ENCODE measurements at regions not wholly inside any gene's neighbourhood (a gene's known extent, or its start where the extent isn't known, plus 50 kb on each side); places are given as distances from the start of the nearest gene placed in this dataset.

DNA sequence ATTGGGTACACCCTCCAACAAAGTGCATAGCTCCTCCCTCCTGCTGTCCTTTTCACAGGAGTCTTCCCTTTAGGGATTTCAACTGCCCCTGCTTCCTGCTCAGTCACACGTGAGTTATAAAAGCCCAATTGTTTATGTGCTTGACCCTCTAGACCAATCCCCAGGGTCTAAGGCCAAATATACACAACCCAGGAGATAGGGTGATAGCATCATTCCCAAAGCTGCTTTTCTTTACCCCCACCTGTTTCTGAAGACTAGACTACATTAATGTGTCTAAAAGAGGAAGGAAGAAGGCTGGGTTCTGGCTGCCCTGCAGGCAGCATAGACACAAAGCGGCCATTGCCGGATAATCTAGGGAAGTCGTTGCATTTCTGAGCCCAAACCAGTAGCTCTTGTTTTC, 526.7 kb upstream of the FRG1 start:
- Histone ChIP-seq H3K4me2 (ENCODE audit: low read length) (no peak overlapping the region), H3K4me1 (ENCODE audit: control insufficient read depth in 1 of 2, insufficient read depth in 2 of 2, low read length in 2 of 2) (no peaks in the 10 kb centered on the region), H3K9ac (ENCODE audit: low read length) (no peak overlapping the region), H4K20me1 (ENCODE audit: insufficient read depth) (no peaks in the 10 kb centered on the region; the same call in 1 of the 2 replicates), H3K27ac (ENCODE audit: low read depth, low read length) (no peak overlapping the region), H3K4me3 (replicated peaks in 1 of 2; ENCODE audit: low read depth in 1 of 2, low read length in 2 of 2) (no peak overlapping the region), H3K36me3 (ENCODE audit: control insufficient read depth in 1 of 2, insufficient read depth in 2 of 2, low read length in 2 of 2) (no peaks in the 10 kb centered on the region), H3K9me3 (ENCODE audit: control insufficient read depth in 1 of 2, insufficient read depth in 1 of 2, low read depth in 1 of 2, low read length in 2 of 2) (no peaks in the 10 kb centered on the region), H2AFZ (ENCODE audit: low read depth, low read length, poor library complexity, severe bottlenecking) (no peak overlapping the region), H3K79me2 (ENCODE audit: insufficient read depth, low read length) (no peaks in the 10 kb centered on the region), H3K9me2 (ENCODE audit: insufficient read depth) (no peaks in the 10 kb centered on the region), H3K27me3 (ENCODE audit: insufficient read depth, low read length) (no peaks in the 10 kb centered on the region)
- ChIA-PET POLR2A (no interaction called here), CTCF (no interaction called here), RAD21 (ENCODE audit: low non-redundant PET in 1 of 2, low total read pairs in 2 of 2, uncharacterized antibody in 2 of 2, unreplicated experiment in 2 of 2) (no interaction called here)
- BruUV-seq (replicated peaks), result no TSS peak
- TF ChIP-seq CTCF (IDR thresholded peaks at IDR 0.05 in 2 of 3, conservative IDR thresholded peaks at IDR 0.05 in 1 of 3; ENCODE audit: borderline replicate concordance in 1 of 3, insufficient read depth in 1 of 3, low read depth in 2 of 3, low read length in 2 of 3), result no peak
- TF ChIP-seq TCF7L2 (IDR thresholded peaks at IDR 0.05; ENCODE audit: borderline replicate concordance, extremely low read depth, insufficient read depth, insufficient read length), result no peak
- TF ChIP-seq ZBTB33 (IDR thresholded peaks at IDR 0.05; ENCODE audit: extremely low read depth, insufficient replicate concordance, low read length), result no peak
- no peak for TF ChIP-seq FOSL1 (IDR thresholded peaks at IDR 0.05; ENCODE audit: low read depth)
- no peak for TF ChIP-seq CBX3 (IDR thresholded peaks at IDR 0.05; ENCODE audit: low read depth)
- no peak for TF ChIP-seq REST (IDR thresholded peaks at IDR 0.05; ENCODE audit: low read depth)
- TF ChIP-seq JUND (IDR thresholded peaks at IDR 0.05), result no peak
- TF ChIP-seq ATF3 (IDR thresholded peaks at IDR 0.05), result no peak
- no peak for TF ChIP-seq YY1 (IDR thresholded peaks at IDR 0.05; ENCODE audit: extremely low read depth, insufficient replicate concordance, low read depth, low read length)
- no peak for TF ChIP-seq ELF1 (IDR thresholded peaks at IDR 0.05; ENCODE audit: borderline replicate concordance, low read depth)
- no peak for TF ChIP-seq SP1 (IDR thresholded peaks at IDR 0.05; ENCODE audit: low read depth)
- no peak for TF ChIP-seq ZNF274 (IDR thresholded peaks at IDR 0.05; ENCODE audit: low read depth, low read length)
- no peak for TF ChIP-seq SRF (IDR thresholded peaks at IDR 0.05; ENCODE audit: low read depth)
- no peak for TF ChIP-seq EZH2phosphoT487 (IDR thresholded peaks at IDR 0.05; ENCODE audit: borderline replicate concordance)
- no peak for TF ChIP-seq CEBPB (IDR thresholded peaks at IDR 0.05; ENCODE audit: low read depth)
- TF ChIP-seq EZH2 (IDR thresholded peaks at IDR 0.05), result no peak
- intact Hi-C loops (cut with micrococcal nuclease), result no loop called here
- DNase-seq (ENCODE audit: low read depth, low spot score) (no peak), ATAC-seq (no peak)
